Choroid plexus epithelial cell (primary cell): ENCODE measurements at regions not wholly inside any gene's neighbourhood (a gene's known extent, or its start where the extent isn't known, plus 50 kb on each side); places are given as distances from the start of the nearest gene placed in this dataset.

ENCODE experiments used
- DNase-seq: peaks from one replicate; pipeline ENCODE4 v3.0.0-alpha.2; 2010; ENCODE audit warnings: low read depth
- H3K4me3 ChIP-seq: 2 replicates; pipeline ENCODE4 v1.5.1; 2011; ENCODE audit warnings: low read depth, mild to moderate bottlenecking, control low read depth, low read length, moderate library complexity
- CTCF ChIP-seq: conservative IDR thresholded peaks from 2 replicates; pipeline ENCODE4 v1.5.1; 2011; ENCODE audit warnings: low read depth, mild to moderate bottlenecking, control low read depth, inconsistent platforms, low read length, moderate library complexity

GRCh38 chr16:54568906-54569807 lies 282.6 kb upstream of the IRX3 start:
- DNase-seq, result no peak
- TF ChIP-seq CTCF, result no peak
- no peak overlapping the region for H3K4me3 ChIP-seq

GRCh38 chr16:54564841-54565240 lies 278.3 kb upstream of the IRX3 start:
- no peak overlapping the region for H3K4me3 ChIP-seq
- no peak for TF ChIP-seq CTCF
- no peak for DNase-seq

- no peak overlapping the region for H3K4me3 ChIP-seq
- DNase-seq, result no peak
Measured at GRCh38 chr16:54554581-54554980, 268.0 kb upstream of the IRX3 start.

GRCh38 chr16:54548281-54548680 lies 261.7 kb upstream of the IRX3 start:
- no peak for TF ChIP-seq CTCF
- H3K4me3 ChIP-seq, result no peak overlapping the region
- DNase-seq, result no peak

More at GRCh38 chr16:54554581-54554980, 268.0 kb upstream of the IRX3 start:
- TF ChIP-seq CTCF, result no peak

GRCh38 chr16:54547052-54547451 lies 260.5 kb upstream of the IRX3 start:
- TF ChIP-seq CTCF, result no peak
- H3K4me3 ChIP-seq, result no peak overlapping the region
- DNase-seq, result no peak

GRCh38 chr16:54546521-54546920 lies 259.9 kb upstream of the IRX3 start:
- TF ChIP-seq CTCF, result no peak
- no peak overlapping the region for H3K4me3 ChIP-seq
- no peak for DNase-seq

GRCh38 chr16:54545854-54546511 lies 259.4 kb upstream of the IRX3 start:
- DNase-seq, result no peak
- no peak for TF ChIP-seq CTCF
- H3K4me3 ChIP-seq, result no peak overlapping the region
